GM21723 (cell line): ENCODE measurements at regions not wholly inside any gene's neighbourhood (a gene's known extent, or its start where the extent isn't known, plus 50 kb on each side); places are given as distances from the start of the nearest gene placed in this dataset.

Experiments used
- ATAC-seq: cut with Tn5 transposase; IDR thresholded peaks from one replicate; pipeline ENCODE4 v1.9.1; 2021; ENCODE audit warnings: mild to moderate bottlenecking, moderate library complexity; ENCODE audit not compliant: unreplicated experiment

GRCh38 chr11:11177156-11177808, 175.8 kb downstream of the CSNK2A3 start:
- ATAC-seq = no peak

GRCh38 chr11:11173316-11174025, 179.6 kb downstream of the CSNK2A3 start:
- no peak for ATAC-seq

- ATAC-seq = peak; percentile 95
These were observed 181.2 kb downstream of the CSNK2A3 start for GRCh38 chr11:11171854-11172253.

GRCh38 chr11:11171285-11171684, 181.8 kb downstream of the CSNK2A3 start:
- ATAC-seq = no peak

DNA sequence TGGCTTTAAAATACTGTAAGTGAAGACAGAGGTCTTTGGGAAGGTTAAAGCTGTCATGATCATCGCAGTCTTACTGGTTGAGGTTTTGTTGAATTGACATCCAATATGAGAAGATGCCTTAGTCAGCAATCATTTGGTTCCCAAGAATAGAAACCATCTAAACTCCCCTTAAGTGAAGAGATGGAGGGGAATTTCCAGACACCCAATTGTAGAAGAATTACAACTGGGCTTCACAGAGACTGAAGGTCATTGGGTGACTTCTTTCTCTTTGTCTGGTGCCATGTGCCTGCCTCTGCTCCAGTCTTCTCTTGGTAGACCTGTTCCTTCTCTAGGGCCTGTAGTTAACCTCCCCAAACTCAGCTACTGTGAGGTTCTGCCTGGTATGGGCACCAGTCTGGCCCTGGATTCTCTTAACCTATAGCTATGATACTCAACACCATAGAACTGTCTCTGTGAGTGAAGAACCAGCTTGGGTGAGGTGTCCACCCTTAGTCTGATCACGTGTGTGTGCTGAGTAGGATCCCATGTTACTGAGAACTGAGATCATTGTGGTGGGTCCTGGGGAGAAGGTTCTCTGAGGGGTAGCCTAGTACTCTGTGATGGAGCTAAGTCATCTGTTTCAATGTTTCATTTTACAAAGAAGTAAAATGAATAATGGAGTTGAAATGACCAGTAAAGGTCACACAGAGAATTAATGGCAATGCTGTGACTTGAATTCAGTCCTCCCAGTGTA, 182.5 kb downstream of the CSNK2A3 start:
- ATAC-seq = no peak

- peak; percentile 33 for ATAC-seq
These were observed 183.2 kb downstream of the CSNK2A3 start for GRCh38 chr11:11169715-11170351.

- no peak for ATAC-seq
These were observed 185.2 kb downstream of the CSNK2A3 start for GRCh38 chr11:11167806-11168205.

GRCh38 chr11:11164334-11164690, 188.7 kb downstream of the CSNK2A3 start:
- ATAC-seq = no peak

DNA sequence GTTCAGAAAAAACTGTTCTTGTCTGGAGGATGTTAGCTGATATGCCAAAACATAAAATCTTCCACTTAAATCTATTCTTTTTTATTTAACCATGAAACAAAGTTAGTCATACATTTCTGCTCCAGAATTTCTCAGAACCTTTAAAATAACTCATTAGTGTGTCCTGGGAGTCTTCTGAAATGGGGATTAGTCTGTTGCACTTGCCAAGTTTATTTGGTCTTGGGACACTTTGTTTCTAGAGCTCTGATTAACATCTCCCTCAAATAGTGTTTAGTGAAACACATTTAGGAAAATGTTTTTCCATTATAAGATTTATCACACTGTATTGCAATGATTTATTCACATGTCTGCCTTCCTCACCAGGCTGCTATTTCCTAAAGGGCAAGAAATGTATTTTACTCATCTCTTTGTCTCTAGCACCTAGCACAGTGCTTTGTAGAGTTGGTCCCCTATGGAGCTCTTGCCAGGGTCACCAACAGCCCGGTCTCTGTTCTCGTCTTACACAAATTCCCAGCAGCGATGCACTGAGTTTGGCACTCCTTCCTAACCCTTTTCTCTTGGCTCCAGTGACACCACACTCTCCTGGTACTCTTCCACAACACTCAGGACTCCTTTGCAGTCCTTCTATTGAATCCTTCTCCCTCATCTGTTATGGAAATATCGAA, 189.2 kb downstream of the CSNK2A3 start:
- no peak for ATAC-seq

- ATAC-seq = no peak
These were observed 189.8 kb downstream of the CSNK2A3 start for GRCh38 chr11:11163236-11163635.

DNA sequence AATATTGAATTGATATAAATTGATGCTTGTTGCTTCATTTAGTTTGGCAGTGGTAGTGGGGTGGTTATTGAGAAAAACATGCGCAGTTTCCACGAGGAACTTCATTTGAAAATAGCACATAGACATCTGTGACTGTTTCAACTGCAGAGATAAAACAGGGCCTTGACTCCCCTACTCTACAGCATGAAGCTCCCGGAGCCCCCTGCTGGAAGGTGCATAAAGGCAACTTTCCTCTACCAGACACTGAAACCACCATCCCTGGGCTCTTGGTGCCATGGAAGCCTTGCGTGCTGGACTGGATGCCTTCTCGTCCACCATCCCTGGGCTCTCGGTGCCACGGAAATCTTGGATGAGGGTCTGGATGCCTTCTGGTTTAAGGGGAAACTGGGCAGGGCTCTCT, 195.9 kb downstream of the CSNK2A3 start:
- no peak for ATAC-seq

DNA sequence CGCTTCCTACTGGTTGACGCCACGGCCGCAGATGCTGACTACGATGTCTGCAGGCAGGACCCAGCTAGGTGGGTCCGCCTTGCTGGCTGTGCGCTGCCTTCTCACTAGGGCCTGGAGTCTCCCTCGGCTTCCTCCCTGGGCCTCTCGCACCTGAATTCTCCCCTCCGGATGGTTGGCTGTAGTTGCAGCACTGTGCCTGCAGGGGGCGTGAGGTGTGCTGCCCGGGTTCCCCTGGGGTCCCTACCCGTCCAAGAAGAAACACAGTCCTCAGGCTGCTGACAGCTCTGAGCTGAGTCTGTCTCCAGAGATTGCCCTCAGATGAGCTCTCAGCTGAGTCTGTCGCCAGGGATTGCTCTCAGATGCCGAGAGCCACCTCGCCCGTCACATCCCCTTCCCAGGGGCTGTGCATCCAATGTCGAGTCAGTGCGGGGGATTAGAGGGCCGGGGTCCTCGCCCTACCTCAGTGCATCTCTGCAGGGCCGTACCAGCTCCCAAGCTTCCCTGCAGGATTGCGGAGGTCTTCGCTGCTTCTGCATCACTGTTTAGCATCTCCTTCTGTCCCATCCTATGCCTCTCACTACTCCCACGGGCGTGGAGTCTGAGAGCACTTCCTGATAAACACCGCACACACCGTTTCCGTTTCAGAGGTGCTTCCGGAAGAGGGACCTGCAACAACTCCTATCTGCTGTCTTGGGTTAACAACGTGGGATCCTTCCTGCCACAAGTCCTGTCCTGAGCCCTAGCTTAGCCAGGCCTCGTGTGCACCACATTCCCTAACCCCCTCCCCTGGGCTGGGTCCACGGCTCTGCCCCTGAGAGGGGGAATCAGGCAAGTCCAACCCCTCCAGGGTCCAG, 196.9 kb downstream of the CSNK2A3 start:
- no peak for ATAC-seq

- no peak for ATAC-seq
These were observed 200.2 kb downstream of the CSNK2A3 start for GRCh38 chr11:11152877-11153276.

GRCh38 chr11:11149671-11150459, 203.2 kb downstream of the CSNK2A3 start:
- ATAC-seq = no peak

- ATAC-seq = no peak
These were observed 204.5 kb downstream of the CSNK2A3 start for GRCh38 chr11:11148596-11148995.

DNA sequence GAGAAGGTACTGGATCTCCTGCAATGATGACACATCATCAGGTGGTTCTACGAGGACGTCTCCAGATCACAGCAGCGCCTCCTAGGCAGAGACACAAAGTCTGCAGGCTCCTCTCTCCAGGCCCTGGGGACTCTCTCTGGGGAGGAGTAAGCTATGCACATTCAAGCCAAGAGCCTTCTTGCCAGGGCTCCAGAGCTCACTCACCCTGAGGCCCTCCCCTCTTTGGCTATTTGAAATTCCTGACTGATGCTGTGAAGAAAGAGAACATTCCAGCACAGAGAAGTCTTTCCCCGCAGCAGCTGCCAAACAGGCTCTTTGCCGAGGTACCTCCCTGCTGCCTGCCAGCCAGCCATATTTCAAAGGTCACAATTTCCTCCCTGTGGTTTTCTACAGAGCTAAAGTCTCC, 204.9 kb downstream of the CSNK2A3 start:
- ATAC-seq = no peak

- no peak for ATAC-seq
These were observed 206.2 kb downstream of the CSNK2A3 start for GRCh38 chr11:11146830-11147229.

- ATAC-seq = no peak
These were observed 209.2 kb downstream of the CSNK2A3 start for GRCh38 chr11:11143849-11144248.

GRCh38 chr11:11142430-11142829, 210.6 kb downstream of the CSNK2A3 start:
- no peak for ATAC-seq
